H1 (cell line): ENCODE measurements at regions not wholly inside any gene's neighbourhood (a gene's known extent, or its start where the extent isn't known, plus 50 kb on each side); places are given as distances from the start of the nearest gene placed in this dataset.

ENCODE experiments used
- CTCF ChIA-PET: fragments of 300-600 bp; sonication (Branson Sonifier 250); formaldehyde crosslinking; loops from one replicate; lab custom pipeline; 2021; ENCODE audit not compliant: partially characterized antibody; lab: Charles Lee
- POLR2A ChIA-PET: fragments of 300-600 bp; sonication (Branson Sonifier 250); formaldehyde crosslinking; loops from one replicate; lab custom pipeline; 2021; ENCODE audit warnings: inconsistent platforms; ENCODE audit not compliant: partially characterized antibody; lab: Charles Lee
- DNase-seq, 2 experiments: peaks; one replicate each; pipeline versions ENCODE4 v3.0.0 to v3.0.0-alpha.2; 2010 to 2022; ENCODE audit warnings: low spot score in 2 of 2, low read depth in 1 of 2, mixed read lengths in 1 of 2
- FAIRE-seq: peaks from 2 replicates; lab custom pipeline; 2011; peaks lifted over from hg19 to GRCh38; lab: Jason Lieb, UNC
- H2AFZ ChIP-seq: 2 replicates; pipeline ENCODE4 v1.8.1; 2012; ENCODE audit warnings: low read length, inconsistent platforms
- H2AK5ac ChIP-seq: 2 replicates; pipeline ENCODE4 v1.6.1; 2013; ENCODE audit warnings: low read depth, low read length
- H2BK120ac ChIP-seq: replicated peaks from 2 replicates; pipeline ENCODE3; 2013; ENCODE audit warnings: low read depth, low read length, inconsistent platforms
- H2BK12ac ChIP-seq: 2 replicates; pipeline ENCODE4 v1.6.1; 2013; ENCODE audit warnings: low read depth, low read length
- H2BK15ac ChIP-seq: 2 replicates; pipeline ENCODE4 v1.6.1; 2013; ENCODE audit warnings: low read length
- H2BK20ac ChIP-seq: 2 replicates; pipeline ENCODE4 v1.6.1; 2013; ENCODE audit warnings: low read length
- H2BK5ac ChIP-seq: 2 replicates; pipeline ENCODE4 v1.6.1; 2013; ENCODE audit warnings: low read depth, low read length
- H3K14ac ChIP-seq: 2 replicates; pipeline ENCODE4 v1.6.1; 2013; ENCODE audit warnings: inconsistent platforms; ENCODE audit not compliant: insufficient read length
- H3K18ac ChIP-seq: 2 replicates; pipeline ENCODE4 v1.6.1; 2013; ENCODE audit warnings: low read length; ENCODE audit errors: extremely low read depth
- H3K23ac ChIP-seq: 2 replicates; pipeline ENCODE4 v1.6.1; 2013; ENCODE audit warnings: inconsistent platforms; ENCODE audit not compliant: insufficient read length
- H3K23me2 ChIP-seq: 2 replicates; pipeline ENCODE4 v1.6.1; 2013; ENCODE audit warnings: low read depth, low read length
- H3K27ac ChIP-seq: 2 replicates; pipeline ENCODE4 v1.6.1; 2011; ENCODE audit warnings: low read depth, low read length, inconsistent platforms
- H3K27me3 ChIP-seq, 4 experiments: replicated peaks in 1 of 4; 1 replicate in 1 of 4; 2 replicates in 3 of 4; pipeline versions ENCODE4 v1.6.1 to v1.8.1; 2011 to 2013; ENCODE audit warnings: low read length in 3 of 4, mild to moderate bottlenecking in 3 of 4, inconsistent platforms in 2 of 4, mixed read lengths in 2 of 4, moderate library complexity in 1 of 4; ENCODE audit not compliant: control insufficient read depth in 3 of 4, insufficient read depth in 3 of 4; ENCODE audit errors: extremely low read depth in 1 of 4
- H3K36me3 ChIP-seq, 4 experiments: 2 replicates each; pipeline versions ENCODE4 v1.6.1 to v1.8.1; 2011 to 2013; ENCODE audit warnings: mild to moderate bottlenecking in 4 of 4, low read length in 3 of 4, moderate library complexity in 2 of 4, control low read depth in 1 of 4, inconsistent platforms in 1 of 4; ENCODE audit not compliant: insufficient read depth in 4 of 4, control insufficient read depth in 2 of 4
- H3K4ac ChIP-seq: replicated peaks from 2 replicates; pipeline ENCODE3; 2013; ENCODE audit warnings: low read length, low read depth, mixed read lengths, inconsistent platforms; ENCODE audit not compliant: insufficient read length
- H3K4me1 ChIP-seq, 4 experiments: replicated peaks in 1 of 4; 1 replicate in 1 of 4; 2 replicates in 3 of 4; pipeline versions ENCODE4 v1.6.1 to v1.8.1; 2011 to 2013; ENCODE audit warnings: low read length in 3 of 4, inconsistent platforms in 2 of 4, mixed read lengths in 1 of 4; ENCODE audit not compliant: insufficient read depth in 4 of 4, control insufficient read depth in 3 of 4
- H3K4me2 ChIP-seq, 2 experiments: 2 replicates each; pipeline versions ENCODE4 v1.6.1 to v1.8.1; 2011 to 2013; ENCODE audit warnings: low read depth in 2 of 2, low read length in 2 of 2, control low read depth in 1 of 2, inconsistent platforms in 1 of 2, mild to moderate bottlenecking in 1 of 2; ENCODE audit not compliant: insufficient read depth in 1 of 2
- H3K4me3 ChIP-seq, 4 experiments: fragments of 200-600, 300-600 bp in 1 of 4; sonication (generic), shearing (Covaris generic), sonication (Bioruptor Twin) in 1 of 4; 2 replicates each; pipeline versions ENCODE4 v1.5.1 to v1.8.1; 2011 to 2016; ENCODE audit warnings: low read length in 4 of 4, low read depth in 3 of 4, control low read depth in 2 of 4, inconsistent platforms in 2 of 4, mild to moderate bottlenecking in 2 of 4, mixed read lengths in 1 of 4, moderate library complexity in 1 of 4; ENCODE audit not compliant: insufficient read depth in 2 of 4; ENCODE audit errors: extremely low read depth in 1 of 4
- H3K56ac ChIP-seq: replicated peaks from 2 replicates; pipeline ENCODE3; 2013; ENCODE audit warnings: low read depth, mild to moderate bottlenecking, mixed read lengths, low read length, inconsistent platforms; ENCODE audit not compliant: insufficient read length
- H3K79me1 ChIP-seq: 2 replicates; pipeline ENCODE4 v1.6.1; 2013; ENCODE audit warnings: low read depth, low read length, control low read depth
- H3K79me2 ChIP-seq, 2 experiments: 2 replicates each; pipeline versions ENCODE4 v1.6.1 to v1.8.1; 2012 to 2013; ENCODE audit warnings: low read length in 2 of 2, mild to moderate bottlenecking in 2 of 2, inconsistent platforms in 1 of 2; ENCODE audit not compliant: insufficient read depth in 2 of 2, control insufficient read depth in 1 of 2
- H3K9ac ChIP-seq, 4 experiments: replicated peaks in 1 of 4; 1 replicate in 1 of 4; 2 replicates in 3 of 4; pipeline versions ENCODE4 v1.6.1 to v1.8.1; 2011 to 2013; ENCODE audit warnings: low read depth in 3 of 4, low read length in 3 of 4, control low read depth in 2 of 4, mild to moderate bottlenecking in 2 of 4, moderate library complexity in 2 of 4, inconsistent platforms in 1 of 4; ENCODE audit errors: extremely low read depth in 1 of 4
- H3K9me3 ChIP-seq, 2 experiments: 2 replicates each; pipeline versions ENCODE4 v1.6.1 to v1.8.1; 2012 to 2013; ENCODE audit warnings: mild to moderate bottlenecking in 2 of 2, moderate library complexity in 2 of 2, control low read depth in 1 of 2, inconsistent platforms in 1 of 2, low read depth in 1 of 2, low read length in 1 of 2, mixed read lengths in 1 of 2; ENCODE audit not compliant: insufficient read depth in 2 of 2
- H4K20me1 ChIP-seq, 2 experiments: replicated peaks in 1 of 2; 2 replicates each; pipeline versions ENCODE3 to v1.8.1; 2011 to 2013; ENCODE audit warnings: inconsistent platforms in 2 of 2, low read length in 2 of 2, mild to moderate bottlenecking in 1 of 2; ENCODE audit not compliant: insufficient read depth in 2 of 2, control insufficient read depth in 1 of 2
- H4K5ac ChIP-seq: 2 replicates; pipeline ENCODE4 v1.6.1; 2013; ENCODE audit warnings: low read length, low read depth, mixed read lengths, inconsistent platforms; ENCODE audit not compliant: insufficient read length
- H4K8ac ChIP-seq: 2 replicates; pipeline ENCODE4 v1.8.0; 2013; ENCODE audit warnings: mild to moderate bottlenecking, moderate library complexity, low read length, inconsistent platforms; ENCODE audit not compliant: insufficient read depth; ENCODE audit errors: extremely low read depth
- H4K91ac ChIP-seq: replicated peaks from 2 replicates; pipeline ENCODE3; 2013; ENCODE audit warnings: low read length, mixed read lengths, inconsistent platforms; ENCODE audit not compliant: insufficient read length
- BACH1 ChIP-seq: IDR thresholded peaks from 2 replicates; pipeline ENCODE4 v1.6.1; 2012; ENCODE audit warnings: low read length, improper control_type of control experiment
- CTCF ChIP-seq, 3 experiments: IDR thresholded peaks; 1 replicate in 2 of 3; 2 replicates in 1 of 3; pipeline versions ENCODE4 v1.5.1 to v1.6.1; 2011; ENCODE audit warnings: low read length in 3 of 3, mild to moderate bottlenecking in 3 of 3, inconsistent platforms in 2 of 3, low read depth in 1 of 3, moderate library complexity in 1 of 3; ENCODE audit not compliant: insufficient read depth in 1 of 3; ENCODE audit errors: control extremely low read depth in 1 of 3
- EP300 ChIP-seq, 2 experiments: IDR thresholded peaks; 1 replicate in 1 of 2; 2 replicates in 1 of 2; pipeline ENCODE4 v1.6.1; 2011 to 2012; ENCODE audit warnings: low read depth in 2 of 2, low read length in 2 of 2, mild to moderate bottlenecking in 2 of 2, borderline replicate concordance in 1 of 2, inconsistent platforms in 1 of 2, moderate library complexity in 1 of 2
- FOSL1 ChIP-seq: IDR thresholded peaks from 2 replicates; pipeline ENCODE4 v1.6.1; 2011; ENCODE audit warnings: mild to moderate bottlenecking, low read depth, low read length, moderate library complexity; ENCODE audit not compliant: insufficient read depth
- HDAC2 ChIP-seq, 2 experiments: fragments of 300-600 bp in 1 of 2; sonication (generic) in 1 of 2; IDR thresholded peaks; 2 replicates each; pipeline ENCODE4 v1.6.1; 2011 to 2012; ENCODE audit warnings: low read depth in 2 of 2, low read length in 2 of 2, mild to moderate bottlenecking in 2 of 2, moderate library complexity in 2 of 2, borderline replicate concordance in 1 of 2, inconsistent platforms in 1 of 2
- HDAC6 ChIP-seq: IDR thresholded peaks from one replicate; pipeline ENCODE4 v1.7.1; 2012; ENCODE audit warnings: low read depth, mild to moderate bottlenecking, inconsistent platforms, low read length, moderate library complexity
- KDM5A ChIP-seq: fragments of 200-600 bp; IDR thresholded peaks from 2 replicates; pipeline ENCODE4 v1.7.1; 2012; ENCODE audit warnings: mild to moderate bottlenecking, low read length, inconsistent platforms, mixed read lengths
- MAFK ChIP-seq: IDR thresholded peaks from 2 replicates; pipeline ENCODE4 v1.6.1; 2012; ENCODE audit warnings: low read depth, mild to moderate bottlenecking, improper control_type of control experiment, low read length
- MAX ChIP-seq: IDR thresholded peaks from 2 replicates; pipeline ENCODE4 v1.6.1; 2012; ENCODE audit warnings: inconsistent platforms
- SP2 ChIP-seq: IDR thresholded peaks from 2 replicates; pipeline ENCODE4 v1.6.1; 2012; ENCODE audit warnings: mild to moderate bottlenecking, low read length, inconsistent platforms
- SRF ChIP-seq: IDR thresholded peaks from 2 replicates; pipeline ENCODE4 v1.6.1; 2011; ENCODE audit warnings: mild to moderate bottlenecking, low read depth, low read length, moderate library complexity
- SUZ12 ChIP-seq: fragments of 200-600 bp; sonication (generic); IDR thresholded peaks from 2 replicates; pipeline ENCODE4 v1.6.1; 2012; ENCODE audit warnings: mild to moderate bottlenecking, inconsistent platforms, low read length, moderate library complexity, mixed read lengths
- TAF1 ChIP-seq: IDR thresholded peaks from 2 replicates; pipeline ENCODE4 v1.6.1; 2011; ENCODE audit warnings: mild to moderate bottlenecking, low read depth, low read length
- YY1 ChIP-seq: IDR thresholded peaks from 2 replicates; pipeline ENCODE4 v1.6.1; 2011; ENCODE audit warnings: low read depth, mild to moderate bottlenecking, low read length

- DNase-seq = no peak
- Histone ChIP-seq H2BK15ac (no peak overlapping the region), H2BK20ac (no peak overlapping the region), H2BK12ac (no peak overlapping the region), H3K23ac (no peak overlapping the region), H3K14ac (no peak overlapping the region), H4K91ac (no peak overlapping the region), H3K9ac (no peak overlapping the region), H3K4me3 (no peak overlapping the region), H3K4ac (no peak overlapping the region), H3K79me2 (no peaks in the 10 kb centered on the region), H3K27me3 (no peaks in the 10 kb centered on the region), H3K56ac (no peak overlapping the region), H3K23me2 (no peaks in the 10 kb centered on the region), H3K4me2 (no peak overlapping the region), H4K20me1 (no peaks in the 10 kb centered on the region), H3K9me3 (no peaks in the 10 kb centered on the region; a peak in 1 of 4 replicates), H3K79me1 (no peaks in the 10 kb centered on the region), H2BK5ac (no peak overlapping the region), H2AK5ac (no peak overlapping the region), H3K36me3 (no peaks in the 10 kb centered on the region), H3K27ac (no peak overlapping the region), H2AFZ (no peak overlapping the region), H3K4me1 (no peaks in the 10 kb centered on the region), H2BK120ac (no peak overlapping the region), H4K8ac (no peak overlapping the region), H3K18ac (no peak overlapping the region), H4K5ac (no peak overlapping the region)
- CTCF ChIA-PET = no interaction called here
- no peak for FAIRE-seq
- POLR2A ChIA-PET = no interaction called here
- TF ChIP-seq TAF1 (no peak), EP300 (IDR thresholded peaks at IDR 0.05; ENCODE audit: borderline replicate concordance in 1 of 2, low read depth in 2 of 2, low read length in 2 of 2) (no peak), MAX (no peak), MAFK (no peak), SUZ12 (no peak), SRF (no peak), BACH1 (no peak), CTCF (IDR thresholded peaks at IDR 0.05; ENCODE audit: control extremely low read depth in 1 of 3, insufficient read depth in 1 of 3, low read depth in 1 of 3, low read length in 3 of 3) (no peak), YY1 (no peak), SP2 (no peak), HDAC2 (IDR thresholded peaks at IDR 0.05; ENCODE audit: borderline replicate concordance in 1 of 2, low read depth in 2 of 2, low read length in 2 of 2) (no peak), FOSL1 (no peak), KDM5A (no peak), HDAC6 (no peak)
Observed at GRCh38 chr4:156265407-156265806, 311.7 kb upstream of the CTSO start.
